Retinal pigment epithelial cell (primary cell): ENCODE measurements at regions not wholly inside any gene's neighbourhood (a gene's known extent, or its start where the extent isn't known, plus 50 kb on each side); places are given as distances from the start of the nearest gene placed in this dataset.

Experiments
- DNase-seq: peaks from one replicate; pipeline ENCODE4 v3.0.0-alpha.2; 2010; ENCODE audit warnings: low read depth
- H3K4me3 ChIP-seq: 2 replicates; pipeline ENCODE4 v1.5.1; 2011; ENCODE audit warnings: mild to moderate bottlenecking, low read length, control low read depth, moderate library complexity
- TF ChIP-seq, protein P1 (sequence below): conservative IDR thresholded peaks from 2 replicates; pipeline ENCODE4 v1.5.1; 2011; ENCODE audit warnings: low read depth, low read length, control low read depth, inconsistent platforms

DNA sequence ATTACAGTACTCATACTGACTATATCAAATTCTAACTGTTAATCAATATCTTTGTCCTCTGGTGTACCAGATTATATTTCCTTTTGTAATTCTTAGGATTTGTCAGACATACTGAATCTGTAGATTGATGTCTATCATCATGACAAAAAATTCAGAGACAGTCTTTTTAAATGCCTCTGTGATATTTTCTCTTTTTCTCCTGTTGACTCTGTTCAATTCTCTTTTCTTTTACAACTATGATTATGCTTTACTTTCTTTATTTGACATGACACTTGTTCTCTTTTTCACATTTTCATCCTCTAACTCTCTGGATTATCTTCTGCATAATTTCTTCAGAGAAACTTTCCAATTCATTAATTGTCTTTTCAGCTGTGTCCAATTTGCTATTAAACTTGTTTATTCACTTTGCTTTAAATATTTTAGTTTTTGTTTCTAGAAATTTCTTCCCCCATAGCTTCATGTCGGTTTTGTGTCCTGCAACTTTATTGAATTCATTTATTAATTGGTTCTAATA is 153.6 kb downstream of the PFKFB3 start:
- no peak overlapping the region for H3K4me3 ChIP-seq
- TF ChIP-seq, protein P1, sequence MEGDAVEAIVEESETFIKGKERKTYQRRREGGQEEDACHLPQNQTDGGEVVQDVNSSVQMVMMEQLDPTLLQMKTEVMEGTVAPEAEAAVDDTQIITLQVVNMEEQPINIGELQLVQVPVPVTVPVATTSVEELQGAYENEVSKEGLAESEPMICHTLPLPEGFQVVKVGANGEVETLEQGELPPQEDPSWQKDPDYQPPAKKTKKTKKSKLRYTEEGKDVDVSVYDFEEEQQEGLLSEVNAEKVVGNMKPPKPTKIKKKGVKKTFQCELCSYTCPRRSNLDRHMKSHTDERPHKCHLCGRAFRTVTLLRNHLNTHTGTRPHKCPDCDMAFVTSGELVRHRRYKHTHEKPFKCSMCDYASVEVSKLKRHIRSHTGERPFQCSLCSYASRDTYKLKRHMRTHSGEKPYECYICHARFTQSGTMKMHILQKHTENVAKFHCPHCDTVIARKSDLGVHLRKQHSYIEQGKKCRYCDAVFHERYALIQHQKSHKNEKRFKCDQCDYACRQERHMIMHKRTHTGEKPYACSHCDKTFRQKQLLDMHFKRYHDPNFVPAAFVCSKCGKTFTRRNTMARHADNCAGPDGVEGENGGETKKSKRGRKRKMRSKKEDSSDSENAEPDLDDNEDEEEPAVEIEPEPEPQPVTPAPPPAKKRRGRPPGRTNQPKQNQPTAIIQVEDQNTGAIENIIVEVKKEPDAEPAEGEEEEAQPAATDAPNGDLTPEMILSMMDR: no peak
- DNase-seq: no peak

DNA sequence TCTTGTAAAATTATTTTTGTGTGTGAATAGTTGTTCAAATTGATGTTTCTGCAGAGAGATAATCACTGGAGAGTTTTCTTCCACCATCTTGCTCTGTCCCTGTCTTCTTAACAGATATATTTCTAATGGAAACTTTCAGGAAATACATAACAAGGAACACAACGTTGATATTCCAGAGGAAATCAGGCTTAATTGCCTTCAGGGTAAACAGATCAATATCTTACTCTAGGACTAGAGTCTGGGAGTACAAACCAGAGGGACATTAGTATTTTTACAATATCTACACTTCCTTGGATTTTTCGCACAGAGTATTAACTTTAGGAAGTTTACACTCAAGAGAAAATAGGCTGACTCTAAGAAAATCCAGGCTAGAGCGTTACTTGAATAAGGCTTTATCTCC is 159.1 kb downstream of the PFKFB3 start:
- H3K4me3 ChIP-seq: no peak overlapping the region
- TF ChIP-seq, protein P1: no peak
- no peak for DNase-seq

DNA sequence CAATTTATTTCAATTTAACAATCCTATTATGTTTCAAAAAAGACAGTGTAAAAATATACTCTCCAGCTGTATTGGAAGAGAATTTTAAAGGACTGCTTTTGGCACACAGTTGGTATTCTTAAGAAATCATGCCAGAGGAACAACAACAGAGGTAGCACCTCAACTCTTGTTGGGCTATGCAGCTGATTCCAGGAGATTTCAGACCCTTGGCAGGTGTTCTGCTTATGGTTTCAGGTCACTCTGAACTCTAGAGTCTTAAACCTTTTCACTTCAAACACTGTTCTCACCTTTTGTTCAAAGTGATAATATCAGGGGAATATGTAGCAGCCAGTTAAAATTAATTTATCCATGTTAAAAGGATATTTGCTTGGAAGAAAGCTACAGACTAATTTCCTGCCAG is 160.1 kb downstream of the PFKFB3 start:
- DNase-seq: no peak
- TF ChIP-seq, protein P1: no peak

DNA sequence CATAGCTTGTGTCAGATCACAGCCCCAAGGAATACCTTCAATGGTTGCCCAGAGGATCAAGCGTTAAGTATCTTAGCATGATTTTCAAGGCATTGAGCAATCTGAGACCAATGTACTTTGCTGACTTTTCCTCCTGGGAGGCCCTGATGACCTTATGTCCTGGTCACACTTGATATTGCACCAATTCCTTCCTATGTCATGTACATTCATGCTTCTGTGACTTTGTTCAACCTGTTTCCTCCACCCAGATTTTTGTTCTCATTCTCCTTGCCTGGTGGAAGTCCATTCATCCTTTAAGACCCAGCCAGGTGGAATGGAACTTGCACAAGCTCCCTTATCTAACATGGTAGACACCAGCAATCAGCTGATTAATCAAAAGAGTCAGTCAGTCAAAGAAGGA is 160.8 kb downstream of the PFKFB3 start:
- no peak for DNase-seq
- TF ChIP-seq, protein P1: no peak
- no peak overlapping the region for H3K4me3 ChIP-seq

More for the DNA sequence above, 160.1 kb downstream of the PFKFB3 start:
- no peak overlapping the region for H3K4me3 ChIP-seq

DNA sequence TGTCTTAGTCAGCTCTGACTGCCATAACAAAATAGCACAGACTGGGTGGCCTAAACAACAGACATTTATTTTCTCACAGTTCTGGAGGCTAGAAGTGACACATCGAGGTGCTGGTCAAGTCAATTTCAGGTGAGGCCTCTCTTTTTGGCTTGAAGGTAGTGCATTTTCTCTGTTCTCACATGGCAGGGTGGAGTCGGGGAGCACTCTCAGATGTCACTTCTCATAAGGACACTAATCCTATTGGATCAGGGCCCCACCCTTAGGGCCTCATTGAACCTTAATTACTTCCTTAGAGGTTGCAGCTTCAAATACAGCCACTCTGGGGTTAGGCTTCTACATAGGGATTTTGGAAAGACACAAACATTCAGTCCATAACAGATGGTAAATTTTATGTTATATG is 161.6 kb downstream of the PFKFB3 start:
- TF ChIP-seq, protein P1: no peak
- no peak for DNase-seq

DNA sequence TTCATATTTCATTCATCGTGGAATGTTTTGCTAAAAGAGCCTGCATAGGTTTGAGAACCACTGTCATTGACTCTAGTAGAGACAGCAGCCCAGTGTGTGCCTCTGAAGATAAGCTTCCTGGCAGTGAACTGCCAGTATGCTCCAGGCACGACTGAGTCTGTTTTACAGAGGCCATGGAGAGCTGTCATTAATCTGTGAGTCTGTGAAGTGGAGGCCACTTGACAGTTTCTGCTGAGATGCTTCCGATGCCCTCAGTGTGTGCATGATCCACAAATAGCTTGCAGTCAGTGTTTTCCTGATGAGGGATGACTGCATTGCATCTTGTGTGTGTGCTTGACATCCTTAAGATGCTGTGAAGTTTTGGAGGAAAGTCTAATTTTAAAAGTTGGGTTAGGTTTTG is 162.2 kb downstream of the PFKFB3 start:
- TF ChIP-seq, protein P1: no peak
- no peak overlapping the region for H3K4me3 ChIP-seq
- no peak for DNase-seq

More for the DNA sequence above, 161.6 kb downstream of the PFKFB3 start:
- H3K4me3 ChIP-seq: no peak overlapping the region

DNA sequence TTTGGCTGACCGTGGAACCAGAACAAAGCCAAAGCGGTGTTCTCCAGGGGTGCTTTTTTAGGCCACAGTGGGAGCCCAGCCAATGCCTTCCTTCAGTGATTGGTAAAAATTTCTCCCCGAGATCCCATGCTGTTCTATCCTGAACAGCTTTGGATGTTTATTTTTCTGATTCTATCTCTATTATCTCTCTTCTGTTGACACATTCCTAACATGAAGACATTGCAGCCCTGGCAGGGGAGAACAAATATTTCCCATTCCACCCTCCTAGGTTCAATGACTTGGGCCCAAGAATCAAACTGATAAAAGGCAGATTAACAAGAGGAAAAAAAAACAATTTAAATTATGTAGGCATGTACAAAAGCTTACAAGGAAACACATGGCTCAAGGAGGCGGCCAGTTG is 162.7 kb downstream of the PFKFB3 start:
- no peak overlapping the region for H3K4me3 ChIP-seq
- DNase-seq: no peak
- TF ChIP-seq, protein P1: no peak
